GM12891 (cell line): ENCODE measurements at regions not wholly inside any gene's neighbourhood (a gene's known extent, or its start where the extent isn't known, plus 50 kb on each side); places are given as distances from the start of the nearest gene placed in this dataset.

Experiments
- POLR2A ChIP-seq: IDR thresholded peaks from 2 replicates; pipeline ENCODE4 v1.6.1; 2011; ENCODE audit warnings: low read depth, low read length, control low read depth
- POLR2AphosphoS5 ChIP-seq: IDR thresholded peaks from 2 replicates; pipeline ENCODE4 v1.6.1; 2011; ENCODE audit warnings: low read depth, low read length, control low read depth
- TAF1 ChIP-seq: IDR thresholded peaks from 2 replicates; pipeline ENCODE4 v1.6.1; 2011; ENCODE audit warnings: low read depth, low read length, control low read depth

DNA sequence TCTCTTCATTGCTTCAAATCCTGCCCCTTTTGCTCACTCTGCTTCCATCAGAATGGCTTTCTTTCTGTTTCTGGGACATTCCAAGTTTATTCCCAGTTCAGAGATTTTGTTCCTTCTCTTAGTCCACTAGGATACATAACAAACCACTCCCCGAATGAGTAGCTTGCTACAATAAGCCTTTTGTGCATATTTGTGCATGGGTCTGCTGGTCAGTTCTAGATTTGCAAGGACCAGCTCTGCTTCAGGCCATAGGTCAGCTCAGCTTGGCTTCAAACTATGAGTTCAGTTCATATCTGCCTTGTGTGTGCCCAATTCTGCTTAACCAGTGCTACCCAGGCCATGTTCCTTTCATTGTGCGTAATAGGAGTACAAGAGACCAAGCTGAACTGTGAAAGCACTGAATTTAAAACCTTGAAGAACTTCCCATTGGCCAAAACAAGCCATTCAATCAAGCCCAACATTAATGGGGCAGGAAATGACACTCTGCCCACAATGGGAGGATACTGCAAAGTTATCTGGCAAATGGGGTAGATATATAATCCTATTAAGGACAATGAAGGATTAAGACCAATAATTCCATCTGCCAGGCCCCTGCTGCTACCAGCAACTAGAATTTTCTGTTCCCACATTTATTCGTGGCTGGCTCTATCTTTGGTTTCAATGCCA is 328.8 kb downstream of the PRELID2 start:
- no peak for TF ChIP-seq TAF1
- TF ChIP-seq POLR2AphosphoS5, result no peak
- no peak for TF ChIP-seq POLR2A
